Thoracic aorta (tissue), 2 donors: ENCODE measurements at regions not wholly inside any gene's neighbourhood (a gene's known extent, or its start where the extent isn't known, plus 50 kb on each side); places are given as distances from the start of the nearest gene placed in this dataset.
"Not testable (repeated sequence)": the region's sequence is repeated elsewhere in the genome, so short reads cannot be mapped to it uniquely, and the experiment has no call there.

Experiments used
- ATAC-seq: fragments of 150-250 bp; one replicate; pipeline ENCODE4 v1.8.0; 2017; ENCODE audit warnings: low read depth; ENCODE audit not compliant: insufficient number of reproducible peaks, low FRiP score
- DNase-seq: peaks from one replicate; pipeline ENCODE4 v3.0.0-alpha.2; 2020; ENCODE audit warnings: low spot score
- H3K27ac ChIP-seq, 2 donors: fragments of 200-600 bp; sonication (generic); 1 replicate in 1 of 2; 2 replicates in 1 of 2; pipeline ENCODE4 v1.5.1; 2016; ENCODE audit warnings: mild to moderate bottlenecking in 2 of 2, moderate library complexity in 2 of 2
- H3K27me3 ChIP-seq: fragments of 200-600 bp; sonication (generic); replicated peaks from 2 replicates; pipeline ENCODE4 v1.6.0; 2016; ENCODE audit warnings: mild to moderate bottlenecking; ENCODE audit not compliant: insufficient read depth
- H3K36me3 ChIP-seq: fragments of 200-600 bp; sonication (generic); one replicate; pipeline ENCODE4 v1.5.1; 2016
- H3K4me1 ChIP-seq, 2 donors: fragments of 200-600 bp; sonication (generic); 1 replicate in 1 of 2; 2 replicates in 1 of 2; pipeline versions ENCODE4 v1.5.1 to v1.6.0; 2016; ENCODE audit warnings: low read depth in 2 of 2, mild to moderate bottlenecking in 1 of 2; ENCODE audit not compliant: control insufficient read depth in 1 of 2
- H3K4me3 ChIP-seq: fragments of 200-600 bp; sonication (generic); 2 replicates; pipeline ENCODE4 v1.5.1; 2016; ENCODE audit warnings: mild to moderate bottlenecking
- H3K9me3 ChIP-seq: fragments of 200-600 bp; sonication (generic); 2 replicates; pipeline ENCODE4 v1.5.1; 2016
- TF ChIP-seq, protein P1 (sequence below): fragments of 200-600 bp; sonication (generic); IDR thresholded peaks from one replicate; pipeline ENCODE4 v1.5.1; 2019; ENCODE audit warnings: antibody characterized with exemption

DNA sequence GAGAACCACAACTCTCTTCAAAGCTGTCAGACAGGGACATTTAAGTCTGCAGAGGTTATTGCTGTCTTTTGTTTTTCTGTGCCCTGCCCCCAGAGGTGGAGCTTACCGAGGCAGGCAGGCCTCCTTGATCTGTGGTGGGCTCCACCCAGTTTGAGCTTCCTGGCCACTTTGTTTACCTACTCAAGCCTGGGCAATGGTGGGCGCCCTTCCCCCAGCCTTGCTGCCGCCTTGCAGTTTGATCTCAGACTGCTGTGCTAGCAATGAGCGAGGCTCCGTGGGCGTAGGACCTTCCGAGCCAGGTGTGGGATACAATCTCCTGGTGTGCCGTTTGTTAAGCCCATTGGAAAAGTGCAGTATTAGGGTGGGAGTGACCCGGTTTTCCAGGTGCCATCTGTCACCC lies 822.1 kb downstream of the KCNMA1 start:
- not testable (repeated sequence) for H3K4me3 ChIP-seq, ATAC-seq, H3K4me1 ChIP-seq, H3K27ac ChIP-seq, H3K9me3 ChIP-seq, H3K27me3 ChIP-seq, DNase-seq, H3K36me3 ChIP-seq

DNA sequence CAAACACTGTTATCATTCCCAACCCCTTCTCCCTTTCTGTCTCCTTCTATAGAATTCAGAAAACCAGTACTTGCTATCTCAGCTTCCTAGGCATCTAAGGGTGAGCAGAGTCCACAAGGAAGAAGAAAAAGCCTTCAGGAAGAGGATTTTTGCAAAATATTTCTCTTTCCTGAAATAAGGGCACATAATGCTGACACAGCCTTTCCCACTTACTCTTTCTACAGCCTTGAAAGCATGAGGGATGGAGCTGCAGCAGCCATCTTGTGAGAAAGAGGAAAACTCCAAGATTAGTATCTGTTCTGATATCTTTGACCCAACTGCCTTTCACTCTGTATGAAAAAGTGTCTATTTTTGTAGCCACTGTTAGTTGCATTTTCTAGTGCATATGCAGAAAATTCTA lies 826.2 kb downstream of the KCNMA1 start:
- Histone ChIP-seq H3K36me3 (no peaks in the 10 kb centered on the region), H3K4me1 (no peaks in the 10 kb centered on the region), H3K27me3 (no peaks in the 10 kb centered on the region), H3K4me3 (no peak overlapping the region), H3K9me3 (no peaks in the 10 kb centered on the region), H3K27ac (no peak overlapping the region)
- DNase-seq = no peak
- TF ChIP-seq, protein P1, sequence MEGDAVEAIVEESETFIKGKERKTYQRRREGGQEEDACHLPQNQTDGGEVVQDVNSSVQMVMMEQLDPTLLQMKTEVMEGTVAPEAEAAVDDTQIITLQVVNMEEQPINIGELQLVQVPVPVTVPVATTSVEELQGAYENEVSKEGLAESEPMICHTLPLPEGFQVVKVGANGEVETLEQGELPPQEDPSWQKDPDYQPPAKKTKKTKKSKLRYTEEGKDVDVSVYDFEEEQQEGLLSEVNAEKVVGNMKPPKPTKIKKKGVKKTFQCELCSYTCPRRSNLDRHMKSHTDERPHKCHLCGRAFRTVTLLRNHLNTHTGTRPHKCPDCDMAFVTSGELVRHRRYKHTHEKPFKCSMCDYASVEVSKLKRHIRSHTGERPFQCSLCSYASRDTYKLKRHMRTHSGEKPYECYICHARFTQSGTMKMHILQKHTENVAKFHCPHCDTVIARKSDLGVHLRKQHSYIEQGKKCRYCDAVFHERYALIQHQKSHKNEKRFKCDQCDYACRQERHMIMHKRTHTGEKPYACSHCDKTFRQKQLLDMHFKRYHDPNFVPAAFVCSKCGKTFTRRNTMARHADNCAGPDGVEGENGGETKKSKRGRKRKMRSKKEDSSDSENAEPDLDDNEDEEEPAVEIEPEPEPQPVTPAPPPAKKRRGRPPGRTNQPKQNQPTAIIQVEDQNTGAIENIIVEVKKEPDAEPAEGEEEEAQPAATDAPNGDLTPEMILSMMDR = no peak
- no peak for ATAC-seq

DNA sequence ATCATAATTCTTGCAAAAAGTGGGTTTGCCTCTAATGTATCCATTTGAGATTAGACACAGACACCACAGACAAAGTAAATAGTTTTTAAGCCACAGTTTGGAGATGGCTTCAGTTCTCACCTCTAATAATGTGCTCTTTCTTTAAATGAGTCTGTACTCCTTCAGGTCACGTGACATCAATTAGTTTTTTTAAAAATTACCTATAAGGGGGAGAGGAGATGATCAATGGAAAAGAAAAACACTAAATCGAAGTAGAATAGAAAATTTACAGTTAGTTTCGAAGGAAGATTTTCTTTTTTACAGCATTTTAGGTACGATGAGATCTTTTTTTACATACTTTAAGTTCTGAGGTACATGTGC lies 849.2 kb downstream of the KCNMA1 start:
- no peak overlapping the region for H3K4me3 ChIP-seq
- DNase-seq (no peak), ATAC-seq (no peak)
- H3K27me3 ChIP-seq = no peaks in the 10 kb centered on the region
- no peaks in the 10 kb centered on the region for H3K9me3 ChIP-seq
- H3K36me3 ChIP-seq = no peaks in the 10 kb centered on the region
- peaks cover 3 to 19% of the 10 kb centered on the region in 2 donors for H3K4me1 ChIP-seq
- TF ChIP-seq, protein P1 = no peak
- H3K27ac ChIP-seq = no peak overlapping the region

DNA sequence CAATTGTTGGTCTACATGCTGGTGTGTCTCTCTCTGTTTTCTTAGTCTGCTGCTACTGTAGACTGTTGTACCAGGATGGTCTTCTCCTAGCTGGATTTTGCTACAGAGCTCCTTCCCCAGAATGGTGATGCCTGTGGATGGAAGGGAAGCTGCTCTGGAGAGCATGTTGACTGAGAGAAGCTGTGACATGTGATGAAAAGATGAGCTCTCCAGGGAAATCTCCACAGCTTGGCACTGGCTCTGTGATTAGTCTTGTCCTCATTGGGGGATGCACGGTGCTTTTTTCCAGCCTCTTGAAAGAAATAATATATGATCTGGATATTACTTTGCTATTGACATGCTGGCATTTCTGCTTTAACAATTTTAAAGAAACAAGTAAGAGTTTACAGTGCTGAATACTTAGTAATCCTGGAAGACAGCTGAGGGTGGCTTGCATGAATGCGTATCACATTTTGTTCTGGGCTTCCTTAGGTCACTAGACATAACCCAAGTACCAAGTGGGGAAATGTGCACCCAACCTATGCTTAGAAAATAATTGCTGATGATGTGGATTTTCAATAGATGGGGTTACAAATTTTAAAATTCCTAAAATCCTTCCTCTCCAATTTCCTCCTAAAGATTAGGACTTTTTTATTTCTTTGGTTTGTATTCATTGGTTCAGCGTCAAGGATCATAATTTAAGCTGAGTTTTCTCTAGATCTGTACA lies 849.7 kb downstream of the KCNMA1 start:
- no peak overlapping the region for H3K4me3 ChIP-seq
- TF ChIP-seq, protein P1 = no peak
- ATAC-seq = no peak
- H3K27ac ChIP-seq = no peak overlapping the region
- no peaks in the 10 kb centered on the region for H3K27me3 ChIP-seq
- no peaks in the 10 kb centered on the region for H3K36me3 ChIP-seq
- no peaks in the 10 kb centered on the region for H3K9me3 ChIP-seq
- DNase-seq = no peak
- H3K4me1 ChIP-seq = peaks cover 3 to 19% of the 10 kb centered on the region in 2 donors

DNA sequence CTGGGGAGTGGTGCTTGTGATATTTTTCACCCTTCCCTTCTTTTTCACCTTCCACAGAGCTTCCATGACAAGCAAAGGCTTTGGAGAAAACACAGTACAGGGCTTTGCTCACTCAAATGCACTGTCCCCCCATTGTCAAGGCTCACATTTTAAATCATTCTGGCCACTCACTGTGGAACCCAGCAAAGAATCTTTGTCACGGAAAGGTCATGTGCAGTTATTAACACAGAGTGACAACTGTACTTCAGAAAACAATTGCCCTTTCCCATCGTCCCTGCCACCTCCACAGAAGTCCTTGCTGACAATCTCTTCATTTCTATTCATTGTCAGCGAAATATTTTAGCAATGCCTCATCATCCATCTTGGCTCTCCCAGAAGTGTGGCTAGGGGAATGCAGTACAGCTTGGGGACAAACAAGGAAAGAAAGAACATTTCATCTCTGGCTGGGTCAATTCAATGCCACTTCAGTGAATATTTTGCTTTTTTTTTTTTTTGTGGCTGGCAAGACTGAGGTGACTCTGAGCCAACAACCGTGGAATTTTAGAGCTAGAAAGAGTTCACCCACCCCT lies 851.0 kb downstream of the KCNMA1 start:
- TF ChIP-seq, protein P1 = no peak
- no peaks in the 10 kb centered on the region for H3K27me3 ChIP-seq
- H3K4me3 ChIP-seq = no peak overlapping the region
- H3K36me3 ChIP-seq = no peaks in the 10 kb centered on the region
- no peak for ATAC-seq
- peaks cover 3 to 19% of the 10 kb centered on the region in 2 donors for H3K4me1 ChIP-seq
- H3K27ac ChIP-seq = no peak overlapping the region
- no peaks in the 10 kb centered on the region for H3K9me3 ChIP-seq
- no peak for DNase-seq

DNA sequence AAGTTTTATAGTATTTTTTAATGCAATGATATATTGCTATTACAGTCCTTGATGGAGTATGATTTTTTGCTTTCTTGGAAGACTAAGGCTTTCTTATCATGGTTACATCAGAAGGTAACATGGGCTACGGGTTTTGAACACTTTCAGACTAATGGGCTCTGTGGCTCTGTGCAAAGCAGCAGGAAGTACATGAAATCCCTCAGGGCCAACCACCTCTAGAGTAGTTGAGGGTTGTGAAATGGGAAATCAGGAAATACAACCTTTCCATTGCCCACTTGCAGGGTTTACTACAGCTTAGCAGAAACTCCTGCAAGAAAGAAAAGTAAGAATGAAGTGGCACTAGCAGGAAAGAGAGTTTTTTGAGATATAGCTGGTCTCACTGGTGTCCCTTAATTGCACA lies 853.5 kb downstream of the KCNMA1 start:
- no peak for DNase-seq
- TF ChIP-seq, protein P1 = no peak
- no peaks in the 10 kb centered on the region for H3K27me3 ChIP-seq

More for the DNA sequence above, 853.5 kb downstream of the KCNMA1 start:
- H3K36me3 ChIP-seq = no peaks in the 10 kb centered on the region
- ATAC-seq = no peak
- H3K27ac ChIP-seq = no peak overlapping the region
- peaks cover 10 to 26% of the 10 kb centered on the region in 2 donors for H3K4me1 ChIP-seq
- H3K9me3 ChIP-seq = no peaks in the 10 kb centered on the region
- no peak overlapping the region for H3K4me3 ChIP-seq
